ENCODE measurements at regions not wholly inside any gene's neighbourhood (a gene's known extent, or its start where the extent isn't known, plus 50 kb on each side); places are given as distances from the start of the nearest gene placed in this dataset.

DNA sequence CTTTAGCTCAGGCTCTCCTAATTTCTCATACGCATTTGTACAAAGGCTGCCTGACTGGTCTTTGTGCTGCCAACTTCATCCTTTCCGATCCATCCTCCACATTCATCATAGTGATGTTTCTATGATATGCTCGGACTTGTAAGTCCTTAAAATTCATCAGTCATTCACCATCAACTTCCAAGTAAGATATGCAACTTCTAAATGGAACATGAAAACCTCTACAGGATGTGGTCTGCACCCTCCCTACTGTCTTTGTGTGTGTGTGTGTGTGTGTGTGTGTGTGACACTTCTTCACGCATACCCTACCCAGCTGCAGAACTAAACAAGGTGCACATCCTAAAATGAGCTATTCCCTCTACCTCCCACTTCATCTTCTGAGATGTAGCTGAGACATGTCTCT, 397.9 kb upstream of the NR5A2 start:
- DNase-seq (ENCODE audit: low read depth) = no peak

GRCh38 chr1:199639453-199639852, 388.1 kb upstream of the NR5A2 start:
- DNase-seq (ENCODE audit: low read depth) = no peak

DNA sequence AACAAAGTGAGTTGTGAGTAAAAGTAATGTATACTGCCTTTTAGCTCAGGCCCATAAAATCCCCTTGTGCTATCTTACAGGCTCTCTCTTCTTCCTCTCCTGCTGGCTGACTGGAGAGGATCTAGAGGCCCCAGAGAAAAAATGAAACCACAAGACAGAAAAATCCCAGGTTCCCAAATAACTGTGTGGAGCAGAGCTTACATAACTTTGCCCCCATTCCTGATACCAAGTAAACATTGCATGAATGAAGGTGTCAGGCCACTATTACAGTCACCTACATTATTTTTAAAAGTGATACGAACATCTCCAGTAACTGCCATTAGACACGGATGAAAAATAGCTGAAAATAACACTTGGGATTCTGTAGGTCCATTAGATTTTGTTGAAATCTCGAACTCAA, 386.0 kb upstream of the NR5A2 start:
- DNase-seq (ENCODE audit: low read depth) = no peak

DNA sequence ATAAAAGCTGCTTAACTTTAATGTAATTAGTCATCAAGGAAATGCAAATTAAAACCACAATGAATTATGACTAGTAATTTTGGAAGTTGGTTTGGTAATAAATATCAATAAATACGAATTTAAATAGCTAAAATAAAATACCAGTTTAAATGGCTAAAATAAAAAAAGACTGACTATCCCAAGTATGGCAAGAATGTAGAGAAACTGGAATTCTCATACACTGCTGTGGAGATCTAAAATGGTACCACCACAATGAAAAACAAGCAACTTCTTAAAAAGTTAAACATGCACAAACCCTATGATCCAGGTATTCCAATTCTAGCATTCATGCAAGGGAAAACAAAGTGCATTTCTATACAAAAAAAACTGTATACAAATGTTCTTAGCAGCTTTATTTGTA, 382.6 kb upstream of the NR5A2 start:
- no peak for DNase-seq (ENCODE audit: low read depth)

DNA sequence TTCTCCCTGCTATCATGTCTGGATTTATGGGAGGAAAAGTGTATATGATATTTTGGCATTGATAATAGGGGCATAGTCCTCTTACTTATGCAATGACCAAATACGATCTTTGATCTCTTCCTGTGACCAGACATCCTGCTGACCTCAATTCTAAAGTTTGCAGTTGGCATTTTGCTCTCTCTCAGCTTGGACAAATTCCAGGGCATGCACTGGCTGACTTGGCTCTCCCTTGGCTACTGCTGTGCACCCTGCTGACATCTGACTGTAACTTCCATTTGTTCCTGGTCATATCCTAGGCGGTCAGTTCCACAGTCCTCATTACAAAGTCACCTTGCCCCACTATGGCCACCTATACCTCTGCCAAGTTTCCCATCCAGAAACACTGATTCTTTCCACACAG, 380.7 kb upstream of the NR5A2 start:
- no peak for DNase-seq (ENCODE audit: low read depth)

DNA sequence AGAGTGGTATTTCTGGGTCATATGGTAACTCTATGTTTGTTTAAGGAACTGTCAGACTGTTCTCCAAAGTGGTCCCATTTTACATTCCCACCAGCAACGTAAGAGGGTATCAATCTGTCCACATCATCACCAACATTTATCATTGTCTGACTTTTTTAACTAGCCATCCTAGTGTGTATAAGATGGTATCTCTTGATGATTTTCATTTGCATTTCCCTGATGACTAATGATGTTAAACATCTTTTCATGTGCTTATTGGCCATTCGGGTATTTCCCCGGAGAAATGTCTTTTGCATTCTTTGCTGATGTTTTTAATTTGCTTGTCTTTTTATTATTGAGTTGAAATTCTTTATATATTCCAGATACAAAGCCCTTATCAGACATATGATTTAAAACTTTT, 370.1 kb upstream of the NR5A2 start:
- no peak for DNase-seq (ENCODE audit: low read depth)

GRCh38 chr1:199660071-199660470, 367.4 kb upstream of the NR5A2 start:
- DNase-seq (ENCODE audit: low read depth) = no peak

DNA sequence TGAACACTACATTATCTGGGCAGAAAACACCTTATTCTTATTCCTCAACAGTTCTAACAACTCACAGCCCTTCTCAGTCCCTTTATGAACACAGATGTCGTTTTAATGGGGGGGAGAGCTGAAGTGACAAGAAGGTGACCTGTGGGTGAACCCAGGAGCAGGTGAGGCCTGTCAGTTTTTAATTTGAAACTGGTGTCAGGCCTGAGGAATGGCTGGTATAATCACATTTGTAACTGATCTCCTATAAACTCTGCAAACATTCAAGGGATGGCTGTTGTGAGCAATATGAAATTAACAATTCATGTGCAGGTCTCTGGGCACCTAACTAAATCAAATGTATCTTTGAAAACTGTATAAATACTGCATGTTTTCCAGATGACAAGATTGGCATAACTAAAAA, 362.1 kb upstream of the NR5A2 start:
- DNase-seq (ENCODE audit: low read depth) = no peak

DNA sequence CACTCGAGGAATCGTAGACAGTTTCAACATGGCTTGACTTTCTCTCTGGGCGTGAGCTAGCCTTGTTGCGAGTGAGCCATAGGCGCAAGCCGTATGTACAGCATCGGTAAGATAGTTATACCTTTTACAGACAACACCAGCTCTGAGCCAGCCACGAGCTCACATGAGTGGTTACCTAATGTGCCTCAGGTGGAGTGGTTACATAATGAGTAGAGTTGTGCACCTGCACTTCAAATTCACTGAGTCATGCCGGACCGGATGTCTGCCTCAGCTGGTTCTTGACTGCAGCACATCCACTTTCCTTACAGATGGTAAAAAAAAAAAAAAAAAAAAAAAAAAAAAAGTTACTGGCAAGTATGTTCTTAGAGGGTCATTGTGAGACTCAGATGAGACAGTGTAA, 360.4 kb upstream of the NR5A2 start:
- no peak for DNase-seq (ENCODE audit: low read depth)

DNA sequence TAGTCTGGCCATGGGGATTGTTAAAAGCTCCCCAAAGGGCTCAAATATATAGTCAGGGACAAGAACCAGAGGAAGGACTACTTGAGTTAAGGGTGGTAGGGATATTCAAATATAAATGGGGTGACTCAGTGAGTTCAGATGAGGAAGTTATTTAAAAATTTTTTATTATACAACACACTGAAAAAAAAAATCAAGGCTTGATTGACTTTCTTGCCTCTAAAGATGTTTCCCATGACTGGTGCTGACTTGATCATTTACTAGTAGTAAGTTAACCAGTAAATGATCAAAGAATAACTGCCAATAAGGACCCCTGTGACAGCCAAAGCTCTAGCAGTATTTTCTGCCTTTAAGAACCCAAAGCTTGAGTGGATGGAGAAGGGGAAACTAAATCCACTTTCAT, 357.6 kb upstream of the NR5A2 start:
- DNase-seq (ENCODE audit: low read depth) = no peak

DNA sequence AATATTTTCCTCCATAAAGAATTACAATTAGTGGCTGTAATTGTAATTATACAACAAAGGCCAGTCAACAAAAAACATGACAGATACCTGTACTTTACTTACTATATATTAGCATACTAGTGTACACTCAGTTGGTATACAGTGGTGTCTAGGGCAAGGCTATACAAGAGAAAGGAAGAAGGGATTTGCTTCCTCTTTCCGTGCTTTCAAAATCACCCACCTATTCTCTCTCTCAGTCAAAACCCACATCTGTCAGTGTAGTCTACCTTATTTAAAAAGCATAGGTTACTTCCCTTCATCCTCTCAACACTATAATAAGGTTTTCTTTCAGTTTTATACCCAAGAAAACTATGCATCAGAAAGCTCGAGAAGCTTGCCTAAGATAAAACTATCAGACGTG, 355.8 kb upstream of the NR5A2 start:
- no peak for DNase-seq (ENCODE audit: low read depth)

GRCh38 chr1:199675937-199676336, 351.6 kb upstream of the NR5A2 start:
- DNase-seq (ENCODE audit: low read depth) = no peak

DNA sequence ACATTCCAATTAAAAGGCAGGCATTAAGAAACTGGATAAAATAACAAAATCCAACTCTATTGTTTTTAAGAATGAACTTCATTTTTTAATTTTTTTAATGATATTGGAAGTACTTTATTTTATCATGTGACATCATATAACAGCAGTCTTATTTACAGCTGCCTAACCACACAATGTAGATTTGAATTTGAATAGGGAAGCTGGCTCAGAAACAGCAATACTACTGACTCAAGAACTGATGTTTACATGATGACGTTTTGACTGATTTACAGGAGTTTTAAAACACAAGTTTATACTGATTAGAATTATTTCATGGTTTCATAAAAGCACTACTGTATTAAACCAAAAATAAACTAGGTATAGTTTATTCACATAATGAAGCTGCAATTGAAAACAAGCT, 348.7 kb upstream of the NR5A2 start:
- no peak for DNase-seq (ENCODE audit: low read depth)

GRCh38 chr1:199682081-199682480, 345.4 kb upstream of the NR5A2 start:
- DNase-seq (ENCODE audit: low read depth) = no peak

- no peak for DNase-seq (ENCODE audit: low read depth)
Measured at GRCh38 chr1:199684686-199685273, 342.7 kb upstream of the NR5A2 start.

GRCh38 chr1:199685369-199685768, 342.1 kb upstream of the NR5A2 start:
- DNase-seq (ENCODE audit: low read depth) = no peak

DNA sequence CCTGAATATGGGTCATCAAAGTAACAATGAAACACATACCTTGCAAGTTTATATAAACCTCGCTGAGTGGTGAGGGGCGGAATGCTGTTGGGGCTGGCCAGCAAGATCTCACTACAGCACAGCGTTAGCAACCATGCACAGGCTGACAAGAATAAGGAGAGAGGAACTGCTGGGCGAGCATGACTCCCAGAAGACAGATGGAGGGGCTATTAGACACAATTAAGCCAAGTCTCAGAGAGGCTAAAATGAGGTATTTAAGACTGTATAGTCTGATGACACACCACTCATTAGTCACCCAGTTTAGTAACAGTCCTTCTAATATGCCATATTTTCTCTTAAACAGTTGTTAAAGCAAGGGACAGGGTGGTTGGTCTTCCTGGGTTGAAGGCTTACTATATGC, 340.2 kb upstream of the NR5A2 start:
- no peak for DNase-seq (ENCODE audit: low read depth)

DNA sequence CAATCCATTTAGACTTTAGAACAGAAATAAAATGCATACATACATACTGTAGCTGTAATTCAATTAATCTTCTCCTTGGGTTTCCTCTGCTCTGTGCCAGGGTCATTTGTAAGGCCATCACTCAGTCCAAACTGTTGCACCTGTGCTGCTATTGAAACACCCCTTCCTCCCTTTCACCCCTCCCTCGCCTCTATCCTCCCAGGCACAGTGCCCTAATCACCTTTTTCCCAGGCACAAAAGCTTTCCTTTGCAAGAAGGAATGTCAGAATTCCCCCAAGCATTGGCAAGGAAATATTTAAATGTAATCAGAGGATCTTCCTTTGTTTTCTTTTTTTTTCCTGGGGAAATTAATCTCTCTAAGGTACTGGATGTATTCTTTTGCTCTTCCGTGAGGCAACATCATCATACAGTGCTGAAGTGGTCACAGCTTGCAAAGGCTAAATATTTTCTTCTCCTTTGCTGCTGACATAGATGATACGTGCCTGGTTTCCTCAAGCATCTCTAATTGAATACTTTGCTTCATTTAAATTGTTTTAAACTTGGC, 339.3 kb upstream of the NR5A2 start:
- DNase-seq (ENCODE audit: low read depth) = no peak

GRCh38 chr1:199688774-199689173, 338.7 kb upstream of the NR5A2 start:
- DNase-seq (ENCODE audit: low read depth) = no peak

- no peak for DNase-seq (ENCODE audit: low read depth)
Measured at GRCh38 chr1:199690496-199690895, 337.0 kb upstream of the NR5A2 start.

- no peak for DNase-seq (ENCODE audit: low read depth)
Measured at GRCh38 chr1:199691540-199691939, 336.0 kb upstream of the NR5A2 start.

GRCh38 chr1:199693724-199694123, 333.8 kb upstream of the NR5A2 start:
- DNase-seq (ENCODE audit: low read depth) = no peak

GRCh38 chr1:199696225-199696624, 331.3 kb upstream of the NR5A2 start:
- no peak for DNase-seq (ENCODE audit: low read depth)

- DNase-seq (ENCODE audit: low read depth) = no peak
Measured at GRCh38 chr1:199698222-199698621, 329.3 kb upstream of the NR5A2 start.

GRCh38 chr1:199700551-199700950, 327.0 kb upstream of the NR5A2 start:
- DNase-seq (ENCODE audit: low read depth) = no peak
